Kidney epithelial cell (primary cell): ENCODE measurements at regions not wholly inside any gene's neighbourhood (a gene's known extent, or its start where the extent isn't known, plus 50 kb on each side); places are given as distances from the start of the nearest gene placed in this dataset.

Experiments
- DNase-seq: peaks from one replicate; pipeline ENCODE4 v3.0.0-alpha.2; 2010; ENCODE audit warnings: low read depth
- H3K27me3 ChIP-seq: 2 replicates; pipeline ENCODE4 v1.6.0; 2011; ENCODE audit warnings: low read length; ENCODE audit not compliant: control insufficient read depth, insufficient read depth
- H3K36me3 ChIP-seq: 2 replicates; pipeline ENCODE4 v1.5.1; 2011; ENCODE audit warnings: low read length; ENCODE audit not compliant: control insufficient read depth, insufficient read depth
- H3K4me3 ChIP-seq: 2 replicates; pipeline ENCODE4 v1.5.1; 2011; ENCODE audit warnings: low read depth, mild to moderate bottlenecking, control low read depth, low read length
- TF ChIP-seq, protein P1 (sequence below): IDR thresholded peaks from 2 replicates; pipeline ENCODE4 v1.5.1; 2011; ENCODE audit warnings: mild to moderate bottlenecking, moderate library complexity, low read length, control low read depth, inconsistent platforms; ENCODE audit not compliant: insufficient read depth, poor library complexity, severe bottlenecking

DNA sequence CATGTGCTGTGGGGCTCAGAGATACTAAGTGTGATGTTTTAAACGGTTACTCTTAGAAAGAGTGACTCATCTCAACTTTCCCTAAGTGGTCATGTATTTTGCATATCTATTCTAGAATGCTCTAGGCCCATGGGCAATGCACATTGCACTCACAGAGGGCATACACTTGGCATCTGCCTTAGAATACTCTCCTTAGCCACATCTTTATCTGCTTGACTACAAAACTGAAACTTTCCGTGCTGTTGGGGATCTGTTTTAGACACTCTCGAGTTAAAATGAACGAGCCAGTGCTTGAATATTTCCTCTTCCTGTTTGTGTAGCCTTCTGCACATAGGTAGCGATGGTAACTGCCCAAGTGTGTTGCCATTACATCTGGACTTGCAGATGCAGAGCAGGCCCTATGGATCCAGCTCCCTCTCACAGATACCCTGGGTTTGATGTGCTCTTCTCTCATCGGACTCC is 180.5 kb downstream of the CAND1 start:
- DNase-seq = no peak
- Histone ChIP-seq H3K27me3 (no peaks in the 10 kb centered on the region), H3K4me3 (no peak overlapping the region), H3K36me3 (no peaks in the 10 kb centered on the region)
- TF ChIP-seq, protein P1, sequence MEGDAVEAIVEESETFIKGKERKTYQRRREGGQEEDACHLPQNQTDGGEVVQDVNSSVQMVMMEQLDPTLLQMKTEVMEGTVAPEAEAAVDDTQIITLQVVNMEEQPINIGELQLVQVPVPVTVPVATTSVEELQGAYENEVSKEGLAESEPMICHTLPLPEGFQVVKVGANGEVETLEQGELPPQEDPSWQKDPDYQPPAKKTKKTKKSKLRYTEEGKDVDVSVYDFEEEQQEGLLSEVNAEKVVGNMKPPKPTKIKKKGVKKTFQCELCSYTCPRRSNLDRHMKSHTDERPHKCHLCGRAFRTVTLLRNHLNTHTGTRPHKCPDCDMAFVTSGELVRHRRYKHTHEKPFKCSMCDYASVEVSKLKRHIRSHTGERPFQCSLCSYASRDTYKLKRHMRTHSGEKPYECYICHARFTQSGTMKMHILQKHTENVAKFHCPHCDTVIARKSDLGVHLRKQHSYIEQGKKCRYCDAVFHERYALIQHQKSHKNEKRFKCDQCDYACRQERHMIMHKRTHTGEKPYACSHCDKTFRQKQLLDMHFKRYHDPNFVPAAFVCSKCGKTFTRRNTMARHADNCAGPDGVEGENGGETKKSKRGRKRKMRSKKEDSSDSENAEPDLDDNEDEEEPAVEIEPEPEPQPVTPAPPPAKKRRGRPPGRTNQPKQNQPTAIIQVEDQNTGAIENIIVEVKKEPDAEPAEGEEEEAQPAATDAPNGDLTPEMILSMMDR = no peak

- Histone ChIP-seq H3K36me3 (no peaks in the 10 kb centered on the region), H3K27me3 (no peaks in the 10 kb centered on the region), H3K4me3 (no peak overlapping the region)
- DNase-seq = no peak
- TF ChIP-seq, protein P1 = no peak
These were observed 181.3 kb downstream of the CAND1 start for GRCh38 chr12:67450441-67450840.

DNA sequence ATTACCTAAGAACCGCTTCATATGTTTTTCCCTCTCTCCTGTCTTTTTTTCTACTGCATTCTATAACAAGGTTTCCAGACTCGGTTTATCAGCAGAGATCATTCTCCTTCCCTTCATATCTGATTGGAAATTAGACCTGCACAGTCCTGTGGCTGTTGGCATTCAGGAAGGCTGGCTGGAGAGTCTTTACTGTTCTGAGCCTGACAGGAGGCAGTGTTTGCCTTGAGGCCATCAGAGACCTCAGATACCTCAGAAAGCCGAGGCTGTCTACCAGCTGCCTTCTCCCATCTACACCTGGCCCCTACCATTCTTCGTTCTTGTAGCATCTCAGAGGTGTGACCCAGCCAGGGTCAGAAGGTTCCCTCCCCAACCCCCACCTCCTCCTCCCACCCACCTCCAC is 182.0 kb downstream of the CAND1 start:
- no peak overlapping the region for H3K4me3 ChIP-seq
- H3K27me3 ChIP-seq = no peaks in the 10 kb centered on the region
- no peak for DNase-seq
- TF ChIP-seq, protein P1 = no peak
- H3K36me3 ChIP-seq = no peaks in the 10 kb centered on the region

GRCh38 chr12:67452119-67452805 is 183.1 kb downstream of the CAND1 start:
- no peak for DNase-seq
- H3K27me3 ChIP-seq = no peaks in the 10 kb centered on the region
- TF ChIP-seq, protein P1 = no peak
- no peaks in the 10 kb centered on the region for H3K36me3 ChIP-seq
- H3K4me3 ChIP-seq = no peak overlapping the region

GRCh38 chr12:67453191-67453590 is 184.0 kb downstream of the CAND1 start:
- H3K27me3 ChIP-seq = no peaks in the 10 kb centered on the region
- no peak for DNase-seq
- TF ChIP-seq, protein P1 = no peak
- H3K4me3 ChIP-seq = no peak overlapping the region
- H3K36me3 ChIP-seq = no peaks in the 10 kb centered on the region

GRCh38 chr12:67455236-67455635 is 186.1 kb downstream of the CAND1 start:
- Histone ChIP-seq H3K36me3 (no peaks in the 10 kb centered on the region), H3K27me3 (no peaks in the 10 kb centered on the region), H3K4me3 (no peak overlapping the region)
- no peak for DNase-seq
- TF ChIP-seq, protein P1 = no peak
